HCT116 (cell line): ENCODE measurements at regions not wholly inside any gene's neighbourhood (a gene's known extent, or its start where the extent isn't known, plus 50 kb on each side); places are given as distances from the start of the nearest gene placed in this dataset.

Source experiments
- ATAC-seq: fragments of 200-7000 bp; cut with Tn5 transposase; 2 replicates; pipeline ENCODE4 v1.9.1; 2020; ENCODE audit warnings: mild to moderate bottlenecking, moderate library complexity
- BruUV-seq: library from RNA; stranded (reverse); fragments of 400-500 nt; replicated peaks from 2 replicates; lab custom pipeline; 2021; lab: Mats Ljungman, UMichigan
- CTCF ChIA-PET: fragments of 300-600 bp; sonication (Branson Sonifier 250); formaldehyde crosslinking; loops from one replicate; lab custom pipeline; 2021; ENCODE audit warnings: antibody characterized with exemption; lab: Charles Lee
- POLR2A ChIA-PET: fragments of 300-600, 350-600 bp; sonication (Branson Sonifier 250); formaldehyde crosslinking; loops from one replicate; lab custom pipeline; 2021; ENCODE audit warnings: antibody characterized with exemption; lab: Charles Lee
- RAD21 ChIA-PET, 2 experiments: fragments of 300-600 bp; sonication (Branson Sonifier 250); formaldehyde crosslinking; loops; one replicate each; lab custom pipeline; 2023; ENCODE audit warnings: low total read pairs in 2 of 2; ENCODE audit not compliant: uncharacterized antibody in 2 of 2, unreplicated experiment in 2 of 2, low non-redundant PET in 1 of 2; lab: Charles Lee
- DNase-seq: peaks from one replicate; pipeline ENCODE4 v3.0.0-alpha.2; 2010; ENCODE audit warnings: low read depth, low spot score
- H2AFZ ChIP-seq: fragments of 200-600 bp; shearing (Covaris generic), sonication (generic); 2 replicates; pipeline ENCODE4 v1.6.1; 2017; ENCODE audit warnings: low read depth, mixed run types, mixed read lengths, antibody characterized with exemption, low read length; ENCODE audit not compliant: poor library complexity, severe bottlenecking
- H3K27ac ChIP-seq: 2 replicates; pipeline ENCODE4 v1.5.1; 2012; ENCODE audit warnings: low read depth, low read length
- H3K27me3 ChIP-seq: fragments of 200-600 bp; sonication (generic); 2 replicates; pipeline ENCODE4 v1.6.1; 2016; ENCODE audit warnings: mixed run types, low read length, mixed read lengths; ENCODE audit not compliant: insufficient read depth
- H3K36me3 ChIP-seq, 2 experiments: fragments of 200-500 bp in 1 of 2; fragments of 200-600 bp in 1 of 2; sonication (Bioruptor generic) in 1 of 2; sonication (generic) in 1 of 2; 2 replicates each; pipeline versions ENCODE4 v1.5.1 to v1.6.1; 2014 to 2016; ENCODE audit warnings: low read length in 2 of 2, inconsistent platforms in 1 of 2, mixed read lengths in 1 of 2, mixed run types in 1 of 2; ENCODE audit not compliant: insufficient read depth in 2 of 2, control insufficient read depth in 1 of 2
- H3K4me1 ChIP-seq, 2 experiments: fragments of 200-600 bp in 1 of 2; sonication (generic) in 1 of 2; 2 replicates each; pipeline versions ENCODE4 v1.5.1 to v1.6.1; 2012 to 2017; ENCODE audit warnings: low read length in 2 of 2, inconsistent platforms in 1 of 2, mild to moderate bottlenecking in 1 of 2, mixed read lengths in 1 of 2, mixed run types in 1 of 2, moderate library complexity in 1 of 2; ENCODE audit not compliant: insufficient read depth in 2 of 2, control insufficient read depth in 1 of 2
- H3K4me2 ChIP-seq: fragments of 200-600 bp; sonication (generic); 2 replicates; pipeline ENCODE4 v1.6.1; 2017; ENCODE audit warnings: mixed run types, low read length, mixed read lengths
- H3K4me3 ChIP-seq, 2 experiments: fragments of 200-600 bp in 1 of 2; sonication (generic) in 1 of 2; replicated peaks in 1 of 2; 2 replicates each; pipeline ENCODE4 v1.5.1; 2011 to 2016; ENCODE audit warnings: low read length in 2 of 2, control low read depth in 1 of 2, low read depth in 1 of 2, mild to moderate bottlenecking in 1 of 2, mixed read lengths in 1 of 2, mixed run types in 1 of 2
- H3K79me2 ChIP-seq: fragments of 200-600 bp; sonication (generic); 2 replicates; pipeline ENCODE4 v1.6.1; 2017; ENCODE audit warnings: mild to moderate bottlenecking, mixed run types, low read length, moderate library complexity, mixed read lengths; ENCODE audit not compliant: insufficient read depth
- H3K9ac ChIP-seq: fragments of 200-600 bp; sonication (generic); 2 replicates; pipeline ENCODE4 v1.6.1; 2016; ENCODE audit warnings: low read length, mixed read lengths
- H3K9me2 ChIP-seq: fragments of 200-600 bp; sonication (generic), shearing (Covaris generic); 2 replicates; pipeline ENCODE4 v1.6.1; 2017; ENCODE audit warnings: mixed run types, mild to moderate bottlenecking, moderate library complexity; ENCODE audit not compliant: insufficient read depth
- H3K9me3 ChIP-seq, 2 experiments: fragments of 200-500 bp in 1 of 2; fragments of 200-600 bp in 1 of 2; sonication (Bioruptor generic) in 1 of 2; sonication (generic) in 1 of 2; 2 replicates each; pipeline ENCODE4 v1.6.1; 2014 to 2017; ENCODE audit warnings: low read length in 2 of 2, mixed read lengths in 2 of 2, inconsistent platforms in 1 of 2, low read depth in 1 of 2, mild to moderate bottlenecking in 1 of 2, mixed run types in 1 of 2, moderate library complexity in 1 of 2; ENCODE audit not compliant: control insufficient read depth in 1 of 2, insufficient read depth in 1 of 2
- H4K20me1 ChIP-seq: fragments of 200-600 bp; sonication (generic), shearing (Covaris generic); 2 replicates; pipeline ENCODE4 v1.6.1; 2017; ENCODE audit warnings: mixed run types, mild to moderate bottlenecking, moderate library complexity; ENCODE audit not compliant: insufficient read depth
- ATF3 ChIP-seq: IDR thresholded peaks from 2 replicates; pipeline ENCODE4 v1.6.1; 2012
- CBX3 ChIP-seq: IDR thresholded peaks from 2 replicates; pipeline ENCODE4 v1.6.1; 2012; ENCODE audit warnings: low read depth
- CEBPB ChIP-seq: IDR thresholded peaks from 2 replicates; pipeline ENCODE4 v1.6.1; 2012; ENCODE audit warnings: low read depth
- CTCF ChIP-seq, 3 experiments: fragments of 200-600 bp in 1 of 3; sonication (generic) in 1 of 3; IDR thresholded peaks in 2 of 3; conservative IDR thresholded peaks in 1 of 3; 2 replicates each; pipeline ENCODE4 v1.5.1; 2012 to 2017; ENCODE audit warnings: low read depth in 2 of 3, low read length in 2 of 3, antibody characterized with exemption in 1 of 3, borderline replicate concordance in 1 of 3, control low read depth in 1 of 3, mild to moderate bottlenecking in 1 of 3, mixed read lengths in 1 of 3, mixed run types in 1 of 3, moderate library complexity in 1 of 3; ENCODE audit not compliant: insufficient read depth in 1 of 3
- EZH2phosphoT487 ChIP-seq: fragments of 200-600 bp; IDR thresholded peaks from 2 replicates; pipeline ENCODE4 v1.6.1; 2018; ENCODE audit warnings: antibody characterized with exemption, borderline replicate concordance
- POLR2AphosphoS5 ChIP-seq: IDR thresholded peaks from 2 replicates; pipeline ENCODE4 v1.6.1; 2011; ENCODE audit warnings: mild to moderate bottlenecking, low read depth, low read length, moderate library complexity
- REST ChIP-seq: IDR thresholded peaks from 2 replicates; pipeline ENCODE4 v1.6.1; 2012; ENCODE audit warnings: low read depth
- SIN3A ChIP-seq: IDR thresholded peaks from 2 replicates; pipeline ENCODE4 v1.6.1; 2012; ENCODE audit warnings: low read depth
- SP1 ChIP-seq: IDR thresholded peaks from 2 replicates; pipeline ENCODE4 v1.6.1; 2012; ENCODE audit warnings: low read depth
- YY1 ChIP-seq: IDR thresholded peaks from 2 replicates; pipeline ENCODE4 v1.6.1; 2011; ENCODE audit warnings: low read length, low read depth, moderate library complexity, mild to moderate bottlenecking; ENCODE audit not compliant: insufficient replicate concordance; ENCODE audit errors: extremely low read depth
- intact Hi-C: fragments of 100-400 bp; cut with micrococcal nuclease; formaldehyde crosslinking; loops from 2 replicates; pipeline ENCODE4 v1.10.0; 2022

- DNase-seq (no peak), ATAC-seq (no peak)
- Histone ChIP-seq H2AFZ (no peak overlapping the region), H3K4me2 (no peak overlapping the region), H3K9me2 (no peaks in the 10 kb centered on the region), H4K20me1 (no peaks in the 10 kb centered on the region), H3K27me3 (no peaks in the 10 kb centered on the region), H3K36me3 (no peaks in the 10 kb centered on the region), H3K4me3 (no peak overlapping the region), H3K79me2 (no peaks in the 10 kb centered on the region), H3K4me1 (no peaks in the 10 kb centered on the region), H3K27ac (no peak overlapping the region), H3K9me3 (no peaks in the 10 kb centered on the region), H3K9ac (no peak overlapping the region)
- ChIA-PET POLR2A (no interaction called here), RAD21 (no interaction called here), CTCF (no interaction called here)
- BruUV-seq = no TSS peak
- TF ChIP-seq REST = no peak
- no peak for TF ChIP-seq EZH2phosphoT487
- no peak for TF ChIP-seq CEBPB
- no peak for TF ChIP-seq SIN3A
- no peak for TF ChIP-seq POLR2AphosphoS5
- TF ChIP-seq CBX3 = no peak
- TF ChIP-seq ATF3 = no peak
- TF ChIP-seq SP1 = no peak
- TF ChIP-seq YY1 = no peak
- no peak for TF ChIP-seq CTCF (IDR thresholded peaks at IDR 0.05 in 2 of 3, conservative IDR thresholded peaks at IDR 0.05 in 1 of 3; ENCODE audit: borderline replicate concordance in 1 of 3, insufficient read depth in 1 of 3, low read depth in 2 of 3, low read length in 2 of 3)
- intact Hi-C loops = no loop called here
Measured at GRCh38 chr5:148949841-148950470, 112.9 kb downstream of the SH3TC2 start.
